CD14-positive monocyte (primary cell): ENCODE measurements at regions not wholly inside any gene's neighbourhood (a gene's known extent, or its start where the extent isn't known, plus 50 kb on each side); places are given as distances from the start of the nearest gene placed in this dataset.

ENCODE experiments used
- DNase-seq, 3 donors: peaks; one replicate each; pipeline ENCODE4 v3.0.0-alpha.2; 2011 to 2022
- H2AFZ ChIP-seq: 2 replicates; pipeline ENCODE4 v1.6.0; 2012; ENCODE audit warnings: mild to moderate bottlenecking, low read depth, low read length, inconsistent platforms; ENCODE audit not compliant: insufficient read depth, poor library complexity, severe bottlenecking
- H3K27ac ChIP-seq, 2 donors: 1 replicate in 1 of 2; 2 replicates in 1 of 2; pipeline ENCODE4 v1.5.1; 2012 to 2013; ENCODE audit warnings: low read length in 2 of 2, control low read depth in 1 of 2, inconsistent platforms in 1 of 2, low read depth in 1 of 2, mild to moderate bottlenecking in 1 of 2
- H3K27me3 ChIP-seq, 2 donors: one replicate each; pipeline versions ENCODE4 v1.6.0 to v1.6.1; 2011 to 2013; ENCODE audit warnings: low read length in 2 of 2; ENCODE audit not compliant: control insufficient read depth in 2 of 2, insufficient read depth in 2 of 2
- H3K36me3 ChIP-seq, 2 donors: replicated peaks in 1 of 2; 1 replicate in 1 of 2; 2 replicates in 1 of 2; pipeline versions ENCODE4 v1.5.1 to v1.6.1; 2012 to 2013; ENCODE audit warnings: low read length in 2 of 2, control low read depth in 1 of 2, inconsistent platforms in 1 of 2, mild to moderate bottlenecking in 1 of 2; ENCODE audit not compliant: insufficient read depth in 2 of 2, control insufficient read depth in 1 of 2
- H3K4me1 ChIP-seq, 2 donors: 1 replicate in 1 of 2; 2 replicates in 1 of 2; pipeline versions ENCODE4 v1.5.1 to v1.6.1; 2012 to 2013; ENCODE audit warnings: low read length in 2 of 2, control low read depth in 1 of 2, inconsistent platforms in 1 of 2, mild to moderate bottlenecking in 1 of 2, moderate library complexity in 1 of 2; ENCODE audit not compliant: insufficient read depth in 2 of 2, control insufficient read depth in 1 of 2
- H3K4me2 ChIP-seq: replicated peaks from 2 replicates; pipeline ENCODE3; 2012; ENCODE audit warnings: low read length, moderate library complexity, mild to moderate bottlenecking; ENCODE audit not compliant: poor library complexity, severe bottlenecking; ENCODE audit errors: extremely low read depth
- H3K4me3 ChIP-seq, 3 experiments: fragments of 200-600 bp in 1 of 3; sonication (generic) in 1 of 3; replicated peaks in 1 of 3; 1 replicate in 2 of 3; 2 replicates in 1 of 3; pipeline ENCODE4 v1.5.1; 2011 to 2013; ENCODE audit warnings: low read length in 3 of 3, mild to moderate bottlenecking in 3 of 3, control low read depth in 2 of 3, low read depth in 2 of 3, inconsistent platforms in 1 of 3, moderate library complexity in 1 of 3
- H3K79me2 ChIP-seq: 2 replicates; pipeline ENCODE4 v1.6.0; 2012; ENCODE audit warnings: mild to moderate bottlenecking, control low read depth, inconsistent platforms, low read length, moderate library complexity; ENCODE audit not compliant: insufficient read depth
- H3K9ac ChIP-seq: 2 replicates; pipeline ENCODE4 v1.6.0; 2017; ENCODE audit warnings: low read length, mild to moderate bottlenecking; ENCODE audit not compliant: insufficient read depth, poor library complexity, severe bottlenecking
- H3K9me3 ChIP-seq, 2 donors: replicated peaks in 1 of 2; 1 replicate in 1 of 2; 2 replicates in 1 of 2; pipeline versions ENCODE4 v1.5.1 to v1.6.1; 2012 to 2013; ENCODE audit warnings: low read length in 2 of 2, control low read depth in 1 of 2; ENCODE audit not compliant: control insufficient read depth in 1 of 2, insufficient read depth in 1 of 2
- H4K20me1 ChIP-seq: 2 replicates; pipeline ENCODE4 v1.6.0; 2012; ENCODE audit warnings: mild to moderate bottlenecking, low read length, control low read depth, moderate library complexity; ENCODE audit not compliant: insufficient read depth
- H3K27ac Mint-ChIP-seq, 7 donors: one replicate each; pipeline ENCODE4 v1.8.0; 2020; ENCODE audit warnings: mild to moderate bottlenecking in 7 of 7, mixed read lengths in 7 of 7, moderate library complexity in 6 of 7, inconsistent platforms in 2 of 7
- H3K27me3 Mint-ChIP-seq, 3 donors: one replicate each; pipeline ENCODE4 v1.8.0; 2021 to 2022; ENCODE audit warnings: low read depth in 3 of 3, mild to moderate bottlenecking in 3 of 3, mixed read lengths in 3 of 3, moderate library complexity in 3 of 3, inconsistent platforms in 1 of 3
- H3K36me3 Mint-ChIP-seq, 2 donors: one replicate each; pipeline ENCODE4 v1.8.0; 2020; ENCODE audit warnings: mixed read lengths in 2 of 2, inconsistent platforms in 1 of 2, mild to moderate bottlenecking in 1 of 2
- H3K4me1 Mint-ChIP-seq: one replicate; pipeline ENCODE4 v1.8.0; 2020; ENCODE audit warnings: mild to moderate bottlenecking, mixed read lengths
- H3K4me3 Mint-ChIP-seq, 2 donors: one replicate each; pipeline ENCODE4 v1.8.0; 2020; ENCODE audit warnings: mild to moderate bottlenecking in 2 of 2, mixed read lengths in 2 of 2, moderate library complexity in 1 of 2
- H3K9me3 Mint-ChIP-seq, 7 donors: one replicate each; pipeline ENCODE4 v1.8.0; 2020 to 2022; ENCODE audit warnings: mixed read lengths in 7 of 7, mild to moderate bottlenecking in 6 of 7, moderate library complexity in 6 of 7, inconsistent platforms in 2 of 7
- WGBS: methylation state at CpG from one replicate; pipeline ENCODE4 v1.1.5; 2013; ENCODE audit warnings: missing lambda C conversion rate; ENCODE audit not compliant: insufficient coverage; 5-methylcytosine and 5-hydroxymethylcytosine counted together
- intact Hi-C, 2 donors: fragments of 100-400 bp; cut with micrococcal nuclease; formaldehyde crosslinking; loops; one replicate each; pipeline versions ENCODE4 v1.15.0 to v1.15.1; 2023
- TF ChIP-seq, protein P1 (sequence below): fragments of 200-600 bp; IDR thresholded peaks from one replicate; pipeline ENCODE4 v1.8.0; 2022; ENCODE audit warnings: antibody characterized with exemption, mild to moderate bottlenecking

- Mint-ChIP-seq H3K9me3 (peaks cover 0 to 12% (median 5%) of the 10 kb centered on the region in 7 donors), H3K27ac (no peak overlapping the region), H3K4me1 (no peaks in the 10 kb centered on the region), H3K4me3 (no peak overlapping the region), H3K27me3 (peaks cover 2 to 4% (median 2%) of the 10 kb centered on the region in 3 donors), H3K36me3 (no peaks in the 10 kb centered on the region)
- no peak for DNase-seq
- H2AFZ ChIP-seq: no peak overlapping the region
- H3K9me3 ChIP-seq: no peaks in the 10 kb centered on the region
- no peak overlapping the region for H3K4me3 ChIP-seq
- H3K27me3 ChIP-seq: no peaks in the 10 kb centered on the region
- no peak overlapping the region for H3K9ac ChIP-seq
- no peaks in the 10 kb centered on the region for H3K4me1 ChIP-seq
- H3K36me3 ChIP-seq: no peaks in the 10 kb centered on the region
- no peaks in the 10 kb centered on the region for H4K20me1 ChIP-seq
- TF ChIP-seq, protein P1, sequence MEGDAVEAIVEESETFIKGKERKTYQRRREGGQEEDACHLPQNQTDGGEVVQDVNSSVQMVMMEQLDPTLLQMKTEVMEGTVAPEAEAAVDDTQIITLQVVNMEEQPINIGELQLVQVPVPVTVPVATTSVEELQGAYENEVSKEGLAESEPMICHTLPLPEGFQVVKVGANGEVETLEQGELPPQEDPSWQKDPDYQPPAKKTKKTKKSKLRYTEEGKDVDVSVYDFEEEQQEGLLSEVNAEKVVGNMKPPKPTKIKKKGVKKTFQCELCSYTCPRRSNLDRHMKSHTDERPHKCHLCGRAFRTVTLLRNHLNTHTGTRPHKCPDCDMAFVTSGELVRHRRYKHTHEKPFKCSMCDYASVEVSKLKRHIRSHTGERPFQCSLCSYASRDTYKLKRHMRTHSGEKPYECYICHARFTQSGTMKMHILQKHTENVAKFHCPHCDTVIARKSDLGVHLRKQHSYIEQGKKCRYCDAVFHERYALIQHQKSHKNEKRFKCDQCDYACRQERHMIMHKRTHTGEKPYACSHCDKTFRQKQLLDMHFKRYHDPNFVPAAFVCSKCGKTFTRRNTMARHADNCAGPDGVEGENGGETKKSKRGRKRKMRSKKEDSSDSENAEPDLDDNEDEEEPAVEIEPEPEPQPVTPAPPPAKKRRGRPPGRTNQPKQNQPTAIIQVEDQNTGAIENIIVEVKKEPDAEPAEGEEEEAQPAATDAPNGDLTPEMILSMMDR: no peak
- WGBS: 40% methylated on average over 1 of the region's 4 CpGs
- H3K4me2 ChIP-seq: no peak overlapping the region
- no peak overlapping the region for H3K27ac ChIP-seq
- intact Hi-C loops: no loop called here
- H3K79me2 ChIP-seq: no peaks in the 10 kb centered on the region
These were observed 652.5 kb downstream of the HS3ST4 start for GRCh38 chr16:26344240-26344776.

DNA sequence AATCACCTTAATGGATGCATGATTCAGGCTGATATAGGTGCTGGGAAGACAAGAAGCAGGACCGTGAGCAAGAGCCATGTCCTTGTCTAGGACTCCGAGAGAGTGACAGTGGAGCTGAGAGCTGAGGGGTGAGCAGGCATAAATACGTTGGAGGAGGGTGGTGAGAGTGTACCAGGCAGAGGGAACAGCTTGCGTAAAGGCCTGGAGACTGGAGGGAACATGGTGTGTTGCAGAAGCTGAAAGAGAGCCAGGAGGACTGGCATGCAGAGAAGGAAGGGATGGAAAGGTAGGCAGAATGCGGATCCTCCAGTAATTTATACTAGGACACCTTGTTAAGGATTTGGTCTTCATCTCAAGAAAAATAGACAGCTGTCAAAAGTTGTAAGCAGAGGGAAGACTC, 653.2 kb downstream of the HS3ST4 start:
- Mint-ChIP-seq H3K36me3 (no peaks in the 10 kb centered on the region), H3K27ac (no peak overlapping the region), H3K4me1 (no peaks in the 10 kb centered on the region), H3K9me3 (peaks cover 0 to 15% (median 5%) of the 10 kb centered on the region in 7 donors), H3K4me3 (no peak overlapping the region), H3K27me3 (peaks cover 2 to 4% (median 2%) of the 10 kb centered on the region in 3 donors)
- Histone ChIP-seq H3K36me3 (no peaks in the 10 kb centered on the region), H3K9me3 (no peaks in the 10 kb centered on the region), H3K4me3 (no peak overlapping the region), H4K20me1 (no peaks in the 10 kb centered on the region), H3K4me2 (no peak overlapping the region), H3K79me2 (no peaks in the 10 kb centered on the region), H3K27me3 (no peaks in the 10 kb centered on the region), H2AFZ (no peak overlapping the region), H3K4me1 (no peaks in the 10 kb centered on the region), H3K9ac (no peak overlapping the region), H3K27ac (no peak overlapping the region)
- TF ChIP-seq, protein P1: no peak
- WGBS: 81% methylated on average over 4 of the region's 5 CpGs
- intact Hi-C loops: no loop called here
- DNase-seq: no peak
